PC-3 (cell line): ENCODE measurements at regions not wholly inside any gene's neighbourhood (a gene's known extent, or its start where the extent isn't known, plus 50 kb on each side); places are given as distances from the start of the nearest gene placed in this dataset.

Experiments used
- EZH2phosphoT487 ChIP-seq: fragments of 300-600 bp; sonication (generic); IDR thresholded peaks from 2 replicates; pipeline ENCODE4 v1.6.1; 2018; ENCODE audit warnings: mild to moderate bottlenecking, antibody characterized with exemption, low read length, borderline replicate concordance
- TF ChIP-seq, protein P1 (sequence below): fragments of 300-600 bp; sonication (generic); conservative IDR thresholded peaks from 2 replicates; pipeline ENCODE4 v1.5.1; 2017; ENCODE audit warnings: antibody characterized with exemption, low read depth, mild to moderate bottlenecking, low read length

DNA sequence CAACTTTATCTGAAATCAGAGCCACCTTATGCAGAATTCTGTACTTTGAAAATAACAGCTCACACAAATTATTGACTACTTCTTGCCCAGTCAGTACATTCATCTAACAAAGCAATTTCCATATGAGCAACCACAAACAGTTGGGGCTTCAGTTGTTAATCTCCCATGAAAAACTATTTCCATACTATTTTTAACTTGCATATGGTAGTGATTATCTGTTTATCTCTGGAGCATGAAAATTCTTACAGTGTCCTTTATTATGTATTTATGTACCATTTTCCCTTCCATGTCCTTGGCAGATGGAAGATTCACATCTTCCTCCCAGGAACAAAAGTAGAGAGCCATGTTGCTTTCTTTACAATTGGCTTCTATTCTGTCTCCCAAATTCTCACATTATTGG lies 285.7 kb downstream of the CRPPA start:
- TF ChIP-seq, protein P1, sequence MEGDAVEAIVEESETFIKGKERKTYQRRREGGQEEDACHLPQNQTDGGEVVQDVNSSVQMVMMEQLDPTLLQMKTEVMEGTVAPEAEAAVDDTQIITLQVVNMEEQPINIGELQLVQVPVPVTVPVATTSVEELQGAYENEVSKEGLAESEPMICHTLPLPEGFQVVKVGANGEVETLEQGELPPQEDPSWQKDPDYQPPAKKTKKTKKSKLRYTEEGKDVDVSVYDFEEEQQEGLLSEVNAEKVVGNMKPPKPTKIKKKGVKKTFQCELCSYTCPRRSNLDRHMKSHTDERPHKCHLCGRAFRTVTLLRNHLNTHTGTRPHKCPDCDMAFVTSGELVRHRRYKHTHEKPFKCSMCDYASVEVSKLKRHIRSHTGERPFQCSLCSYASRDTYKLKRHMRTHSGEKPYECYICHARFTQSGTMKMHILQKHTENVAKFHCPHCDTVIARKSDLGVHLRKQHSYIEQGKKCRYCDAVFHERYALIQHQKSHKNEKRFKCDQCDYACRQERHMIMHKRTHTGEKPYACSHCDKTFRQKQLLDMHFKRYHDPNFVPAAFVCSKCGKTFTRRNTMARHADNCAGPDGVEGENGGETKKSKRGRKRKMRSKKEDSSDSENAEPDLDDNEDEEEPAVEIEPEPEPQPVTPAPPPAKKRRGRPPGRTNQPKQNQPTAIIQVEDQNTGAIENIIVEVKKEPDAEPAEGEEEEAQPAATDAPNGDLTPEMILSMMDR, result no peak
- no peak for TF ChIP-seq EZH2phosphoT487
